A673 (cell line): ENCODE measurements at regions not wholly inside any gene's neighbourhood (a gene's known extent, or its start where the extent isn't known, plus 50 kb on each side); places are given as distances from the start of the nearest gene placed in this dataset.

Experiments used
- CTCF ChIP-seq: fragments of 300-800, 200-600 bp; sonication (generic); conservative IDR thresholded peaks from 2 replicates; pipeline ENCODE4 v1.5.1; 2017; ENCODE audit warnings: low read depth, mild to moderate bottlenecking, antibody characterized with exemption, low read length, moderate library complexity, mixed read lengths
- EZH2 ChIP-seq: fragments of 200-600 bp; sonication (generic); IDR thresholded peaks from 2 replicates; pipeline ENCODE4 v1.6.1; 2017; ENCODE audit warnings: borderline replicate concordance, low read depth, mild to moderate bottlenecking, mixed read lengths, antibody characterized with exemption, low read length; ENCODE audit not compliant: poor library complexity, severe bottlenecking

- TF ChIP-seq CTCF, result no peak
- no peak for TF ChIP-seq EZH2
Observed at GRCh38 chr16:66287416-66287815, 79.1 kb upstream of the CDH5 start.
